Endothelial cell of umbilical vein (primary cell): ENCODE measurements at regions not wholly inside any gene's neighbourhood (a gene's known extent, or its start where the extent isn't known, plus 50 kb on each side); places are given as distances from the start of the nearest gene placed in this dataset.

Source experiments
- CTCF ChIP-seq, 2 donors: IDR thresholded peaks; 1 replicate in 1 of 2; 2 replicates in 1 of 2; pipeline ENCODE4 v1.5.1; 2011; ENCODE audit warnings: low read length in 2 of 2, mild to moderate bottlenecking in 2 of 2, moderate library complexity in 2 of 2, control low read depth in 1 of 2, inconsistent platforms in 1 of 2, low read depth in 1 of 2; ENCODE audit not compliant: insufficient read depth in 1 of 2; ENCODE audit errors: extremely low read depth in 1 of 2
- EZH2 ChIP-seq: IDR thresholded peaks from 2 replicates; pipeline ENCODE4 v1.6.1; 2012; ENCODE audit warnings: borderline replicate concordance, low read depth, mild to moderate bottlenecking, moderate library complexity, low read length, inconsistent platforms; ENCODE audit not compliant: severe bottlenecking
- GATA2 ChIP-seq: IDR thresholded peaks from 2 replicates; pipeline ENCODE4 v1.7.0; 2011; ENCODE audit warnings: low read depth, mild to moderate bottlenecking, moderate library complexity, mixed read lengths, low read length; ENCODE audit not compliant: insufficient read length, insufficient read depth
- JUN ChIP-seq: IDR thresholded peaks from 2 replicates; pipeline ENCODE4 v1.6.1; 2011; ENCODE audit warnings: borderline replicate concordance, low read depth; ENCODE audit not compliant: insufficient read length, insufficient read depth
- MAX ChIP-seq: IDR thresholded peaks from 2 replicates; pipeline ENCODE4 v1.6.1; 2011; ENCODE audit not compliant: insufficient read depth, insufficient read length
- POLR2A ChIP-seq: IDR thresholded peaks from 2 replicates; pipeline ENCODE4 v1.6.1; 2012; ENCODE audit warnings: low read depth, mild to moderate bottlenecking, control low read depth, low read length
- POLR2AphosphoS5 ChIP-seq: IDR thresholded peaks from 2 replicates; pipeline ENCODE4 v1.6.1; 2012; ENCODE audit warnings: low read depth, mild to moderate bottlenecking, control low read depth, low read length, moderate library complexity; ENCODE audit not compliant: insufficient read depth

DNA sequence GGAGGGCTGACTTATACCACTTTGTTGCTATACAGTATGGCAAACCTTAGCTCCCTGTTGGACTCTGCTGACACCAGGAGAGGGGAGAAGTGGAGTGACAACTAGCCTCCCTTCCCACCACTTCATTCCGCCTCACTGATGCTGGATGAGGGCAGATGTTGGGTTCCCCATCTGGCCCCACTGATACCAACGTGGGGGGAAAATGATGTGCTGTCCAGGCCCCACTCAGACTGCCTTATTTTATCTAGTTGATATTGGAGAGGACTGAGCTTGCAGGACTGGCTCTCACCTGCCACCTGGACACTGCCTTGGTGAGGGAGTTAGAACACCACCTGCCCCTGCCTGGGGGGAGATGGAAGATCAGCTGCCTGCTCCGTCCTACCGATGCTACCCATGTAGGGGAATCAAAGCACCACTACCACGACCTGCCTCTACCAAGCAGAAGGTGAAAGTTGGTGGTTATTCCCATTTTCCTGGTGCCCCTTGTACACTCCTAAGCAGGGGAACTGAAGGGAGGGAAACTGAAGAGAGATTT is 292.1 kb downstream of the GADD45G start:
- no peak for TF ChIP-seq CTCF (IDR thresholded peaks at IDR 0.05; ENCODE audit: extremely low read depth in 1 of 2, insufficient read depth in 1 of 2, low read depth in 1 of 2, low read length in 2 of 2)
- no peak for TF ChIP-seq EZH2
- TF ChIP-seq JUN = no peak
- no peak for TF ChIP-seq POLR2A
- no peak for TF ChIP-seq GATA2
- TF ChIP-seq MAX = no peak
- no peak for TF ChIP-seq POLR2AphosphoS5
